ENCODE measurements at regions not wholly inside any gene's neighbourhood (a gene's known extent, or its start where the extent isn't known, plus 50 kb on each side); places are given as distances from the start of the nearest gene placed in this dataset.
"Not testable (repeated sequence)": the region's sequence is repeated elsewhere in the genome, so short reads cannot be mapped to it uniquely, and the experiment has no call there.

DNA sequence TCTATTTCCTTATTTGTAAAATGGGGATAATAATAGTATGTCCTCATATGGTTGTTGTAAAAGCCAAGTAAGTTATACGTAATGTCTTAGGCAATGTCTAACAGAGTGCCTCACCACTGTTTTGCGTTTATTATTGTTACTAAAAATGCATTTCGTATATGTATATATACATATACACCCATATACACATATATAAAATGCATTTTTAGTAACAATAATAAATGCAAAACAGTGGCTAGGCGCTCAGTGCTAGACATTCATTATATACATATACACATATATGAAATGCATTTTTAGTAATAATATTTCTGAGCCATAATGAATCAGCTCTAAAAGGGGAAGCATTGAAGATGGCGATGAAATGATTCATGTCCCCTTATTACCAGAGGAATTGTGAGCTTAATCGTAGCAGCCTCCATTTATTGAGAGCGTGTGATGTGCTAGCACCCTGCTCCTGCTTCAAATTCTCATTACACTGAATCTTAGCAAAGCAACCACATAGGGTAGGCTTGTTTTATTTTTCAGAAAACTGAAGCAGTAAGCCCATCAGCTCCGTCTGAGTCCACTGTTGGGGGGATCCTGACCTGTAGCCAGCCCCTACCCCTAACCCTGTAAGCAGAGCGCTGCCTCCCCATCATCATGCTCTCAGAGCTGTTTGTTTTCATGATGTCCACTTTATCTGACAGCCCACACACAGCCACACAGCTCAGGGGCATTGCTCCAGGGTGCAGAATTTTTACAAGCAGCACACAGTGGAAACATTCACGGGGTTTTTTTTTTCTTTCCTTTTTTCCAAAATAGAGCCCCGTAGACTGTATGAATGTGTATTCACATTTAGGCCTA is 97.1 kb upstream of the NAV2 start:
- in situ Hi-C loops (cut with MboI; ENCODE audit: low pct_ligation_motif_present in 1 of 4, low pct_unique_long_range_greater_than_20kb in 1 of 4, low sequenced_read_pairs in 3 of 4): no loop called here

DNA sequence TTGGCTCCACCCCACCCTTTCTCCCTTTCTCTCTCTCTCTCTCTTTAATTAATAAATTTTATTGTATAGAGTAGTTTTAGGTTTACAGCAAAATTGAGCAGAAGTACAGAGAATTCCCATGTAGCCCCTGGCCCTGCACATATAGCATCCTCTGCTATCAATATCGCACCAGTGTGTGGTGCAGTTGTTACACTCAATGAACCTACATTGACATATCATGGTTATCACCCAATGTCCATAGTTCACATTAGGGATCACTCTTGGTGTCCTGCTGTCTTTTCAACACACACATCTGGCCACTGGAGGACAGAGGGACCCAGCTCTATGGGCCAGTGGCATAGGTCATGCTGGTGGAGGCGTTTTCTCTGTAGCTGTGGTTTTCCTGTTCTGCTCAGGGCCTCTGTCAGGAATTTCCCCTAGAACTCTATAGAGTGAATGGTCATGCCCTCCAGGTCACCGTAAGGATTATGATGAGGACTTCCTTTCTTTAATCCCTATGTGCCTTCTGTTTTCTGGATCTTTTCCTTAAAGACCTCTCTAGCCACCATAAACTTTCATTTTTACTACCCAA is 98.2 kb upstream of the NAV2 start:
- WGBS, 2 donors (ENCODE audit: low coverage in 1 of 2): 81 to 89% methylated on average over 1 to 3 of the region's 3 CpGs
- no peak for DNase-seq
- H3K4me1 ChIP-seq: no peaks in the 10 kb centered on the region
- H3K27me3 ChIP-seq: no peaks in the 10 kb centered on the region
- no peak for TF ChIP-seq EP300 (IDR thresholded peaks at IDR 0.05; ENCODE audit: low read depth)
- TF ChIP-seq POLR2A (IDR thresholded peaks at IDR 0.05): no peak
- no peak for TF ChIP-seq CTCF (IDR thresholded peaks at IDR 0.05)
- TF ChIP-seq POLR2AphosphoS5 (IDR thresholded peaks at IDR 0.05): no peak
- no peak overlapping the region for H3K4me3 ChIP-seq
- intact Hi-C loops (cut with DNase I; ENCODE audit: low total_unique reads) (no loop called here), in situ Hi-C loops (cut with MboI; ENCODE audit: low pct_ligation_motif_present in 1 of 4, low pct_unique_long_range_greater_than_20kb in 1 of 4, low sequenced_read_pairs in 3 of 4) (no loop called here)
- H3K36me3 ChIP-seq: no peaks in the 10 kb centered on the region
- H3K27ac ChIP-seq: no peak overlapping the region
- peaks cover 3 to 5% of the 10 kb centered on the region in 2 donors for H3K9me3 ChIP-seq

More for the DNA sequence above, 97.1 kb upstream of the NAV2 start:
- 63 to 66% methylated on average over 8 to 11 of the region's 11 CpGs for WGBS, 2 donors (ENCODE audit: low coverage in 1 of 2)
- no peaks in the 10 kb centered on the region for H3K36me3 ChIP-seq
- intact Hi-C loops (cut with DNase I; ENCODE audit: low total_unique reads): no loop called here
- H3K4me3 ChIP-seq: no peak overlapping the region
- no peak for TF ChIP-seq CTCF (IDR thresholded peaks at IDR 0.05)
- no peak for TF ChIP-seq EP300 (IDR thresholded peaks at IDR 0.05; ENCODE audit: low read depth)
- TF ChIP-seq POLR2A (IDR thresholded peaks at IDR 0.05): no peak
- no peak for TF ChIP-seq POLR2AphosphoS5 (IDR thresholded peaks at IDR 0.05)
- peak overlapping the region in 3 of 4 donors; percentile 45 to 59 (median 58) for H3K27ac ChIP-seq
- H3K9me3 ChIP-seq: peaks cover 3 to 5% of the 10 kb centered on the region in 2 donors
- H3K4me1 ChIP-seq: no peaks in the 10 kb centered on the region
- no peak for DNase-seq
- H3K27me3 ChIP-seq: no peaks in the 10 kb centered on the region

- H3K9me3 ChIP-seq; H3K4me3 ChIP-seq; DNase-seq; H3K27me3 ChIP-seq; intact Hi-C loops (cut with DNase I; ENCODE audit: low total_unique reads); H3K4me1 ChIP-seq; H3K36me3 ChIP-seq; H3K27ac ChIP-seq; in situ Hi-C loops (cut with MboI; ENCODE audit: low pct_ligation_motif_present in 1 of 4, low pct_unique_long_range_greater_than_20kb in 1 of 4, low sequenced_read_pairs in 3 of 4): not testable (repeated sequence)
Observed at GRCh38 chr11:19612025-19612424, 100.6 kb upstream of the NAV2 start.

GRCh38 chr11:19607656-19608360 is 104.8 kb upstream of the NAV2 start:
- no peaks in the 10 kb centered on the region for H3K36me3 ChIP-seq
- H3K4me3 ChIP-seq: no peak overlapping the region
- in situ Hi-C loops (cut with MboI; ENCODE audit: low pct_ligation_motif_present in 1 of 4, low pct_unique_long_range_greater_than_20kb in 1 of 4, low sequenced_read_pairs in 3 of 4): no loop called here
- no peak for DNase-seq
- H3K27me3 ChIP-seq: no peaks in the 10 kb centered on the region
- H3K27ac ChIP-seq: no peak overlapping the region
- H3K4me1 ChIP-seq: peaks cover 0 to 9% (median 7%) of the 10 kb centered on the region in 4 donors
- intact Hi-C loops (cut with DNase I; ENCODE audit: low total_unique reads): no loop called here
- TF ChIP-seq CTCF (IDR thresholded peaks at IDR 0.05) (no peak), EP300 (IDR thresholded peaks at IDR 0.05; ENCODE audit: low read depth) (no peak), POLR2AphosphoS5 (IDR thresholded peaks at IDR 0.05) (no peak), POLR2A (IDR thresholded peaks at IDR 0.05) (no peak)
- 77 to 100% methylated on average over 4 to 5 of the region's 5 CpGs for WGBS, 2 donors (ENCODE audit: low coverage in 1 of 2)
- H3K9me3 ChIP-seq: peaks cover 3 to 5% of the 10 kb centered on the region in 2 donors

Measured in transverse colon (tissue), 4 donors.